OCI-LY3 (cell line): ENCODE measurements at regions not wholly inside any gene's neighbourhood (a gene's known extent, or its start where the extent isn't known, plus 50 kb on each side); places are given as distances from the start of the nearest gene placed in this dataset.

Experiments
- H2AFZ ChIP-seq: fragments of 200-600, 300-600 bp; shearing (Covaris generic); 2 replicates; pipeline ENCODE4 v1.6.0; 2014; ENCODE audit warnings: antibody characterized with exemption, low read depth, low read length
- H3K27ac ChIP-seq: fragments of 200-600, 300-600 bp; sonication (generic); 2 replicates; pipeline ENCODE4 v1.5.1; 2014; ENCODE audit warnings: mild to moderate bottlenecking, low read length, moderate library complexity, mixed read lengths
- H3K27me3 ChIP-seq: fragments of 200-600, 300-600 bp; sonication (generic); 2 replicates; pipeline ENCODE4 v1.6.1; 2014; ENCODE audit warnings: low read depth, low read length, mixed read lengths
- H3K36me3 ChIP-seq: fragments of 200-600, 300-600 bp; sonication (generic); replicated peaks from 2 replicates; pipeline ENCODE3; 2014; ENCODE audit warnings: low read depth, low read length, mixed read lengths
- H3K4me1 ChIP-seq: fragments of 300-600, 200-600 bp; sonication (generic); 2 replicates; pipeline ENCODE4 v1.6.1; 2014; ENCODE audit warnings: low read length, mixed read lengths
- H3K4me2 ChIP-seq: fragments of 200-600, 300-600 bp; sonication (generic); 2 replicates; pipeline ENCODE4 v1.6.1; 2014; ENCODE audit warnings: low read length, mixed read lengths
- H3K4me3 ChIP-seq: fragments of 300-600, 200-600 bp; sonication (generic); 2 replicates; pipeline ENCODE4 v1.5.1; 2014; ENCODE audit warnings: antibody characterized with exemption, mild to moderate bottlenecking, low read length, moderate library complexity
- H3K79me2 ChIP-seq: fragments of 300-600, 200-600 bp; shearing (Covaris generic); 2 replicates; pipeline ENCODE4 v1.6.1; 2014; ENCODE audit warnings: mild to moderate bottlenecking, low read length, mixed read lengths
- H3K9ac ChIP-seq: fragments of 300-600, 200-600 bp; shearing (Covaris generic); 2 replicates; pipeline ENCODE4 v1.6.0; 2014; ENCODE audit warnings: mild to moderate bottlenecking, low read length, moderate library complexity
- H3K9me3 ChIP-seq: fragments of 200-600, 300-600 bp; shearing (Covaris generic); 2 replicates; pipeline ENCODE4 v1.6.1; 2014; ENCODE audit warnings: low read length, mixed read lengths; ENCODE audit not compliant: insufficient read depth
- H4K20me1 ChIP-seq: fragments of 200-600, 300-600 bp; sonication (generic); 2 replicates; pipeline ENCODE4 v1.6.1; 2016; ENCODE audit warnings: low read length, mixed read lengths; ENCODE audit not compliant: insufficient read depth
- EZH2phosphoT487 ChIP-seq: fragments of 200-600 bp; shearing (Covaris generic); IDR thresholded peaks from 2 replicates; pipeline ENCODE4 v1.6.1; 2018; ENCODE audit warnings: antibody characterized with exemption, mixed run types, low read depth
- TF ChIP-seq, protein P1 (sequence below): fragments of 200-600, 300-600 bp; sonication (generic); IDR thresholded peaks from 2 replicates; pipeline ENCODE4 v1.5.1; 2014; ENCODE audit warnings: antibody characterized with exemption, low read length, low read depth

- Histone ChIP-seq H4K20me1 (no peaks in the 10 kb centered on the region), H3K4me3 (no peak overlapping the region), H3K4me1 (no peaks in the 10 kb centered on the region), H3K79me2 (no peaks in the 10 kb centered on the region), H3K27me3 (peaks cover 16% of the 10 kb centered on the region; the same call in 1 of the 2 replicates), H3K9me3 (no peaks in the 10 kb centered on the region), H3K36me3 (no peaks in the 10 kb centered on the region), H3K27ac (no peak overlapping the region), H2AFZ (no peak overlapping the region), H3K9ac (no peak overlapping the region), H3K4me2 (no peak overlapping the region)
- TF ChIP-seq, protein P1, sequence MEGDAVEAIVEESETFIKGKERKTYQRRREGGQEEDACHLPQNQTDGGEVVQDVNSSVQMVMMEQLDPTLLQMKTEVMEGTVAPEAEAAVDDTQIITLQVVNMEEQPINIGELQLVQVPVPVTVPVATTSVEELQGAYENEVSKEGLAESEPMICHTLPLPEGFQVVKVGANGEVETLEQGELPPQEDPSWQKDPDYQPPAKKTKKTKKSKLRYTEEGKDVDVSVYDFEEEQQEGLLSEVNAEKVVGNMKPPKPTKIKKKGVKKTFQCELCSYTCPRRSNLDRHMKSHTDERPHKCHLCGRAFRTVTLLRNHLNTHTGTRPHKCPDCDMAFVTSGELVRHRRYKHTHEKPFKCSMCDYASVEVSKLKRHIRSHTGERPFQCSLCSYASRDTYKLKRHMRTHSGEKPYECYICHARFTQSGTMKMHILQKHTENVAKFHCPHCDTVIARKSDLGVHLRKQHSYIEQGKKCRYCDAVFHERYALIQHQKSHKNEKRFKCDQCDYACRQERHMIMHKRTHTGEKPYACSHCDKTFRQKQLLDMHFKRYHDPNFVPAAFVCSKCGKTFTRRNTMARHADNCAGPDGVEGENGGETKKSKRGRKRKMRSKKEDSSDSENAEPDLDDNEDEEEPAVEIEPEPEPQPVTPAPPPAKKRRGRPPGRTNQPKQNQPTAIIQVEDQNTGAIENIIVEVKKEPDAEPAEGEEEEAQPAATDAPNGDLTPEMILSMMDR, result no peak
- no peak for TF ChIP-seq EZH2phosphoT487
Observed at GRCh38 chr11:129731316-129731715, 84.3 kb upstream of the TMEM45B start.

- TF ChIP-seq, protein P1, result no peak
- TF ChIP-seq EZH2phosphoT487, result no peak
- H3K27me3 ChIP-seq, result peaks cover 8% of the 10 kb centered on the region; the same call in 1 of the 2 replicates
- no peaks in the 10 kb centered on the region for H3K4me1 ChIP-seq
- H3K4me2 ChIP-seq, result no peak overlapping the region
- H3K4me3 ChIP-seq, result no peak overlapping the region
- H3K36me3 ChIP-seq, result no peaks in the 10 kb centered on the region
- no peaks in the 10 kb centered on the region for H4K20me1 ChIP-seq
- H3K79me2 ChIP-seq, result no peaks in the 10 kb centered on the region
- H2AFZ ChIP-seq, result no peak overlapping the region
- H3K27ac ChIP-seq, result no peak overlapping the region
- H3K9ac ChIP-seq, result no peak overlapping the region
- no peaks in the 10 kb centered on the region for H3K9me3 ChIP-seq
Observed at GRCh38 chr11:129732941-129733340, 82.7 kb upstream of the TMEM45B start.

DNA sequence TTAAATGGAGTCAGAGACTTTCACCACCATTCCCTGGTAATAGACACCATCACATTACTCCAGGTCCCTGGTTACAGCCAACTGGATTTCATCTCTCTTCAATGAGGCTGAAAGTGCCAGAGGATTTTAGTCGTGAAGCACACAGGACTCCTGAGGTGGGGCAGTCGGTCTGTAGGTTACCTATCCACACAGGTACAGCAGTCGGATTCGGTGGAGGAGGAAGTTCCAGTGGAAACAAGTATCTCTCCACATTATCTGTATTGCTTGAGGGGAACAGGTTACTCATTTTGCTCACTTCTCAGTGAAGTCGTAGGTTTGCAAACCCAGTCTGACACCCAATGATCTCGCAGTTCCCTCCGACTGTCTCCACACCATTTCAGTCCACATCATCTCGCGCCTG is 82.3 kb upstream of the TMEM45B start:
- Histone ChIP-seq H3K4me2 (no peak overlapping the region), H4K20me1 (no peaks in the 10 kb centered on the region), H3K27ac (no peak overlapping the region), H3K9ac (no peak overlapping the region), H3K9me3 (no peaks in the 10 kb centered on the region), H3K36me3 (no peaks in the 10 kb centered on the region), H3K27me3 (peaks cover 7% of the 10 kb centered on the region), H2AFZ (no peak overlapping the region), H3K4me3 (no peak overlapping the region), H3K79me2 (no peaks in the 10 kb centered on the region), H3K4me1 (no peaks in the 10 kb centered on the region)
- TF ChIP-seq, protein P1, result no peak
- TF ChIP-seq EZH2phosphoT487, result no peak

DNA sequence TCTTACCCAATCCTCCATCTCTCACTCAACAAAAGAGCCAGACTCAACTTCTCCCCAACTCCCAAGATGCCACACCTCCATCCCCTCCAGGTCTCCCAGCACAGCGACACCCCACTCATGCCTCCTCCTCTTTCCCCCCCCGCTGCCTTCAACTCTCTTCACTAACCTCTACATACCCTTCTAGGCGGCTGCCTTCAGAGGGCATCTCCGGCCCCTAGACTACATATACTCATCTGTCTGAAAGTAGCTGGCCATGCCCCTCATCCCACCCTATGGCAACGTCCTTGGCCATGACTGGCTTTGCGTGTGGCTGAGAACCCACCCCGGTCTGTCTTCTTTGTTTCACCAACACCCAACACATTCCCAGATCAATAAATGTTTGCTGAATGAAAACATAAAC is 81.7 kb upstream of the TMEM45B start:
- Histone ChIP-seq H3K4me2 (no peak overlapping the region), H3K79me2 (no peaks in the 10 kb centered on the region), H4K20me1 (no peaks in the 10 kb centered on the region), H3K36me3 (no peaks in the 10 kb centered on the region), H3K9me3 (no peaks in the 10 kb centered on the region), H3K27me3 (peaks cover 13% of the 10 kb centered on the region), H2AFZ (no peak overlapping the region), H3K4me1 (no peaks in the 10 kb centered on the region), H3K27ac (no peak overlapping the region), H3K4me3 (no peak overlapping the region), H3K9ac (no peak overlapping the region)
- no peak for TF ChIP-seq EZH2phosphoT487
- TF ChIP-seq, protein P1, result no peak
